Common myeloid progenitor, CD34-positive (primary cell): ENCODE measurements at regions not wholly inside any gene's neighbourhood (a gene's known extent, or its start where the extent isn't known, plus 50 kb on each side); places are given as distances from the start of the nearest gene placed in this dataset.

Experiments used
- CTCF ChIA-PET: fragments of 350-600 bp; sonication (Branson Sonifier 250); formaldehyde crosslinking; loops from one replicate; lab custom pipeline; 2021; ENCODE audit warnings: antibody characterized with exemption; lab: Charles Lee
- POLR2A ChIA-PET: fragments of 350-600 bp; sonication (Branson Sonifier 250); formaldehyde crosslinking; loops from one replicate; lab custom pipeline; 2021; ENCODE audit warnings: antibody characterized with exemption; lab: Charles Lee
- DNase-seq, 3 donors: peaks; one replicate each; pipeline versions ENCODE4 v3.0.0 to v3.0.0-alpha.2; 2013
- H3K27ac ChIP-seq, 2 experiments: 1 replicate in 1 of 2; 2 replicates in 1 of 2; pipeline ENCODE4 v1.7.0; 2013; ENCODE audit warnings: inconsistent platforms in 2 of 2, low read length in 2 of 2, mild to moderate bottlenecking in 2 of 2, low read depth in 1 of 2, moderate library complexity in 1 of 2; ENCODE audit not compliant: severe bottlenecking in 2 of 2, insufficient read depth in 1 of 2, poor library complexity in 1 of 2
- H3K27me3 ChIP-seq, 5 experiments: replicated peaks in 2 of 5; 1 replicate in 3 of 5; 2 replicates in 2 of 5; pipeline versions ENCODE4 v1.6.1 to v1.7.0; 2013; ENCODE audit warnings: low read length in 4 of 5, mild to moderate bottlenecking in 2 of 5, moderate library complexity in 2 of 5, inconsistent platforms in 1 of 5; ENCODE audit not compliant: insufficient read depth in 5 of 5, control insufficient read depth in 4 of 5
- H3K36me3 ChIP-seq, 4 experiments: 1 replicate in 2 of 4; 2 replicates in 2 of 4; pipeline versions ENCODE4 v1.6.1 to v1.7.0; 2013; ENCODE audit warnings: low read length in 3 of 4, control low read depth in 1 of 4, mild to moderate bottlenecking in 1 of 4; ENCODE audit not compliant: control insufficient read depth in 4 of 4, insufficient read depth in 4 of 4
- H3K4me1 ChIP-seq, 4 experiments: 1 replicate in 3 of 4; 2 replicates in 1 of 4; pipeline versions ENCODE4 v1.6.1 to v1.7.1; 2013; ENCODE audit warnings: low read length in 3 of 4, mild to moderate bottlenecking in 3 of 4, control low read depth in 1 of 4, inconsistent platforms in 1 of 4, moderate library complexity in 1 of 4; ENCODE audit not compliant: control insufficient read depth in 4 of 4, insufficient read depth in 4 of 4; ENCODE audit errors: control extremely low read depth in 1 of 4
- H3K4me3 ChIP-seq, 7 experiments: 1 replicate in 4 of 7; 2 replicates in 3 of 7; pipeline versions ENCODE4 v1.5.1 to v1.7.0; 2013; ENCODE audit warnings: mild to moderate bottlenecking in 7 of 7, low read length in 6 of 7, moderate library complexity in 6 of 7, inconsistent platforms in 2 of 7, low read depth in 2 of 7, control low read depth in 1 of 7; ENCODE audit not compliant: insufficient read depth in 4 of 7, control insufficient read depth in 1 of 7; ENCODE audit errors: extremely low read depth in 1 of 7
- H3K9me3 ChIP-seq, 5 experiments: 1 replicate in 4 of 5; 2 replicates in 1 of 5; pipeline versions ENCODE4 v1.6.1 to v1.7.1; 2013; ENCODE audit warnings: low read length in 4 of 5, mild to moderate bottlenecking in 2 of 5, inconsistent platforms in 1 of 5, low read depth in 1 of 5, moderate library complexity in 1 of 5; ENCODE audit not compliant: control insufficient read depth in 4 of 5, insufficient read depth in 2 of 5; ENCODE audit errors: control extremely low read depth in 1 of 5
- WGBS: methylation state at CpG from one replicate; pipeline ENCODE4 v1.1.5; 2013; ENCODE audit not compliant: insufficient coverage; 5-methylcytosine and 5-hydroxymethylcytosine counted together

DNA sequence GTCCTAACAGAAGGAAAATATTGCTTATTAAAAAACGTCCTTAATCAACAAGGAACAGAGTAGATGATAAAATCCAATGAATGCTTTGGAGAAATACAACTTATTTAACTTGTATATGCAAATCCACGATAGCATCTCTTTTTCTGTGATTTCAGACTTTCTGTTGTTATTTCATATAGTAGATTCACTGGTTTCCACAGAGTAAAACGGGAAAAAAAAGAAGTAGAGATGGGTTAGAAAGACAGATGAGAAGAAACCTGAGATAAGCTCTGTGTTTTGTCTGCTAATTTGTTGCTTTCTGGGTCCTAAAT, 447.7 kb downstream of the RERGL start:
- WGBS: 56% methylated on average over 2 of the region's 3 CpGs
- CTCF ChIA-PET: interaction anchor here (0.7 kb wide), 1 partner anchor 1476 kb away, joined by 4 read pairs; no protein-coding TSS in a partner anchor
- Histone ChIP-seq H3K36me3 (no peaks in the 10 kb centered on the region), H3K4me3 (no peak overlapping the region), H3K27me3 (peaks cover 0 to 3% (median 0%) of the 10 kb centered on the region in 5 experiments), H3K27ac (no peak overlapping the region), H3K9me3 (no peaks in the 10 kb centered on the region), H3K4me1 (peaks cover 0 to 3% (median under 1%) of the 10 kb centered on the region in 4 experiments)
- DNase-seq: no peak
- POLR2A ChIA-PET: no interaction called here

- no peak for DNase-seq
- POLR2A ChIA-PET: no interaction called here
- H3K27me3 ChIP-seq: peaks cover 0 to 3% (median 0%) of the 10 kb centered on the region in 5 experiments
- H3K4me1 ChIP-seq: peaks cover 0 to 3% (median under 1%) of the 10 kb centered on the region in 4 experiments
- no CpG with 5 or more reads among the region's 1 CpG for WGBS
- no peak overlapping the region for H3K4me3 ChIP-seq
- H3K27ac ChIP-seq: no peak overlapping the region
- no peaks in the 10 kb centered on the region for H3K9me3 ChIP-seq
- H3K36me3 ChIP-seq: no peaks in the 10 kb centered on the region
- CTCF ChIA-PET: interaction anchor here (1.2 kb wide), 1 partner anchor 25 kb away, joined by 3 read pairs; no protein-coding TSS in a partner anchor
Observed at GRCh38 chr12:17640615-17641014, 449.4 kb downstream of the RERGL start.

DNA sequence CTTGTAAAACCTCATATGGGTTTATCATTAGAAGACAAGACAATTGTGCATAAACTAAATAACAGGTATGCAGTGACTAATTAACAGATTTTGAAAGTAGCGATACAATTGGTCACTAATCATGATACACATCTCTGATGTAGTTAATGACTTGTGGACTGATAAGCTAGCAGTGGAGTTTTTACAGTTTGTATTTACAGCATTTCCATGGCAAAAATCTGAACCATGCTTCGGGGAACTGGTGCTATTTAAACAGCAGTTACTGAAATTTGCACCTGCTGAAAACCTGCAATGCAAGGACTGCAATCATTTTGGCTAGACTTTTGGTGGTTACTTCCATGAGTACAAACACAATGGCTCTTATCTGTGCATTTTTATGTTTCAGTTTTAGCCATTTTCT, 471.2 kb downstream of the RERGL start:
- Histone ChIP-seq H3K9me3 (no peaks in the 10 kb centered on the region), H3K27me3 (no peaks in the 10 kb centered on the region), H3K4me3 (no peak overlapping the region), H3K27ac (no peak overlapping the region), H3K4me1 (no peaks in the 10 kb centered on the region), H3K36me3 (no peaks in the 10 kb centered on the region)
- no peak for DNase-seq
- ChIA-PET CTCF (no interaction called here), POLR2A (no interaction called here)
- 92% methylated on average over 2 of the region's 2 CpGs for WGBS

DNA sequence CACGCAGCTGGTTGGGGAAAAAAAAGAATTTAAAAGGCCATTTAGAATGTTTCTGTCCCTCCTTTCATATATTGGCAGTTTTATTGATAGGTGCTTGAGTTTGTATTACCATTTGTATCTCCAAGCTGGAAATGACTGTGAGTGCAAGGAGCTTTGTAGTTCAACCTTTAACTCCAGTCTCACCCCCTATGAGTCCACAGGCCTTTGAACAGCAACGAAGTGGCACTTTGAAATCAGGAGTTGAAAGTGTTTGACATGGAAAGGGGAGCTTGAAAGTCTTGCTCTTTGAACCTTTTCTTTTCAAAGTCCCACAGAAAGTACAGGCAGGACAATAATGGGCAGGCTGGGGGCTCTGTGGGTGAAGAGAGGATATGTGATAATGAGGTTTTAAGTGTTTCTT, 480.3 kb downstream of the RERGL start:
- 54% methylated on average over 2 of the region's 2 CpGs for WGBS
- no peaks in the 10 kb centered on the region for H3K27me3 ChIP-seq
- no peak overlapping the region for H3K27ac ChIP-seq
- POLR2A ChIA-PET: no interaction called here
- no peak overlapping the region for H3K4me3 ChIP-seq
- H3K9me3 ChIP-seq: no peaks in the 10 kb centered on the region
- CTCF ChIA-PET: no interaction called here
- no peaks in the 10 kb centered on the region for H3K36me3 ChIP-seq
- no peak for DNase-seq
- no peaks in the 10 kb centered on the region for H3K4me1 ChIP-seq

- WGBS: 100% methylated on average over 1 of the region's 1 CpG
- POLR2A ChIA-PET: no interaction called here
- Histone ChIP-seq H3K27ac (no peak overlapping the region), H3K4me1 (no peaks in the 10 kb centered on the region), H3K27me3 (no peaks in the 10 kb centered on the region), H3K4me3 (no peak overlapping the region), H3K36me3 (no peaks in the 10 kb centered on the region), H3K9me3 (no peaks in the 10 kb centered on the region)
- CTCF ChIA-PET: no interaction called here
- no peak for DNase-seq
Observed at GRCh38 chr12:17609153-17609552, 480.8 kb downstream of the RERGL start.

- no peaks in the 10 kb centered on the region for H3K36me3 ChIP-seq
- no peak overlapping the region for H3K4me3 ChIP-seq
- DNase-seq: no peak
- no peaks in the 10 kb centered on the region for H3K27me3 ChIP-seq
- H3K27ac ChIP-seq: no peak overlapping the region
- ChIA-PET CTCF (no interaction called here), POLR2A (no interaction called here)
- no peaks in the 10 kb centered on the region for H3K9me3 ChIP-seq
- H3K4me1 ChIP-seq: no peaks in the 10 kb centered on the region
- 100% methylated on average over 3 of the region's 3 CpGs for WGBS
Observed at GRCh38 chr12:17595111-17595510, 494.9 kb downstream of the RERGL start.

DNA sequence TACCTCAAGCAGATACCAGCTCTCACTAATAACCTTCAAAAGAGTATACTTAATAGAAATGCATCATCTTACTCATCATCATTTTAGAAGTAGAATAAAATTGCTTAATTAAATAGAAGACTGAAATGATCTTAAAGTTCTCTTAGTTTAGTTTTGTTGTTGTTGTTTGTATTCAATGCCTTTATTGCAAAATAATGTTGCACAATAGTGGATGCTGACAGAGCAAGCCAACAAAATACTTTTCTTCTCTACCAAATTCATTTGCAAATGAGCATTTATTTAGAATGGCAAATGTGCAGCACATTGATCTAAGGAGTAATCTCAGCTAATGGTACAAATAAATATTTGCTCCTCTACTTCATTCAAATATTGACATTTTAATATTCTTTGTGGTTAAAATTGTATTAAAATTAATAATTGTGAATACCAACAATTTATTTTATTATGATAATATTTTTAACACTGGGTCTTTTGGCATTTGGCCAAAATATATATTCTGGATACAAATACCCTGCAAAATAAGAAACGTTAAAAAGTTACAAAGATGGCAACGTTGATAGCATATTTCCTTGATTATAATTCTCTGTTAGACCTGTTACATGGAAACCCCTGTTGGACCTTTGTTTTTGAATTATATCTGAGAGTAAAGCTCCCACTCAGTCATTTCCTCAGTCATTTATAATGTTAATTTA, 496.1 kb downstream of the RERGL start:
- WGBS: no CpG with 5 or more reads among the region's 2 CpGs
- Histone ChIP-seq H3K27ac (no peak overlapping the region), H3K27me3 (no peaks in the 10 kb centered on the region), H3K36me3 (no peaks in the 10 kb centered on the region), H3K9me3 (no peaks in the 10 kb centered on the region), H3K4me1 (no peaks in the 10 kb centered on the region), H3K4me3 (no peak overlapping the region)
- no peak for DNase-seq
- POLR2A ChIA-PET: no interaction called here
- CTCF ChIA-PET: no interaction called here
